ENCODE measurements at regions not wholly inside any gene's neighbourhood (a gene's known extent, or its start where the extent isn't known, plus 50 kb on each side); places are given as distances from the start of the nearest gene placed in this dataset.

GRCh38 chr7:52475001-52475582 lies 560.3 kb upstream of the POM121L12 start:
- Histone ChIP-seq H2AFZ (ENCODE audit: low read length) (peak overlapping the region; percentile 21; the same call in 1 of the 2 replicates), H3K4me2 (ENCODE audit: low read length) (no peak overlapping the region), H3K79me2 (ENCODE audit: insufficient read depth, low read length) (no peaks in the 10 kb centered on the region), H3K36me3 (ENCODE audit: insufficient read depth, low read length) (no peaks in the 10 kb centered on the region), H4K20me1 (ENCODE audit: insufficient read depth, low read length) (no peaks in the 10 kb centered on the region), H3K9ac (ENCODE audit: low read length) (no peak overlapping the region), H3K27me3 (ENCODE audit: insufficient read depth, low read length) (no peaks in the 10 kb centered on the region), H3K9me2 (ENCODE audit: low read depth, low read length) (no peaks in the 10 kb centered on the region), H3F3A (ENCODE audit: insufficient read depth, low read length) (no peaks in the 10 kb centered on the region), H3K4me3 (ENCODE audit: low read depth, low read length, poor library complexity, severe bottlenecking) (no peak overlapping the region), H3K4me1 (ENCODE audit: insufficient read depth, low read length, severe bottlenecking) (peaks cover 21% of the 10 kb centered on the region), H3K9me3 (ENCODE audit: low read length) (peaks cover 8% of the 10 kb centered on the region; the same call in 1 of the 2 replicates), H3K27ac (ENCODE audit: low read depth, low read length, poor library complexity, severe bottlenecking) (peak overlapping the region; percentile 17)
- no peak for TF ChIP-seq EZH2 (IDR thresholded peaks at IDR 0.05; ENCODE audit: borderline replicate concordance, low read length)
- no peak for TF ChIP-seq CTCF (IDR thresholded peaks at IDR 0.05; ENCODE audit: low read length)

GRCh38 chr7:52473756-52474155 lies 561.7 kb upstream of the POM121L12 start:
- Histone ChIP-seq H3K9me3 (ENCODE audit: low read length) (peaks cover 8% of the 10 kb centered on the region; the same call in 1 of the 2 replicates), H3K27me3 (ENCODE audit: insufficient read depth, low read length) (no peaks in the 10 kb centered on the region), H2AFZ (ENCODE audit: low read length) (no peak overlapping the region), H4K20me1 (ENCODE audit: insufficient read depth, low read length) (no peaks in the 10 kb centered on the region), H3K79me2 (ENCODE audit: insufficient read depth, low read length) (no peaks in the 10 kb centered on the region), H3K4me1 (ENCODE audit: insufficient read depth, low read length, severe bottlenecking) (peaks cover 19% of the 10 kb centered on the region), H3K36me3 (ENCODE audit: insufficient read depth, low read length) (no peaks in the 10 kb centered on the region), H3K9me2 (ENCODE audit: low read depth, low read length) (no peaks in the 10 kb centered on the region), H3F3A (ENCODE audit: insufficient read depth, low read length) (no peaks in the 10 kb centered on the region), H3K27ac (ENCODE audit: low read depth, low read length, poor library complexity, severe bottlenecking) (no peak overlapping the region), H3K9ac (ENCODE audit: low read length) (no peak overlapping the region), H3K4me3 (ENCODE audit: low read depth, low read length, poor library complexity, severe bottlenecking) (no peak overlapping the region), H3K4me2 (ENCODE audit: low read length) (no peak overlapping the region)
- TF ChIP-seq EZH2 (IDR thresholded peaks at IDR 0.05; ENCODE audit: borderline replicate concordance, low read length) = no peak
- no peak for TF ChIP-seq CTCF (IDR thresholded peaks at IDR 0.05; ENCODE audit: low read length)

- Histone ChIP-seq H3K9me2 (ENCODE audit: low read depth, low read length) (no peaks in the 10 kb centered on the region), H4K20me1 (ENCODE audit: insufficient read depth, low read length) (no peaks in the 10 kb centered on the region), H3K4me2 (ENCODE audit: low read length) (no peak overlapping the region), H3K4me1 (ENCODE audit: insufficient read depth, low read length, severe bottlenecking) (peaks cover 23% of the 10 kb centered on the region), H3K27ac (ENCODE audit: low read depth, low read length, poor library complexity, severe bottlenecking) (no peak overlapping the region), H3K36me3 (ENCODE audit: insufficient read depth, low read length) (no peaks in the 10 kb centered on the region), H2AFZ (ENCODE audit: low read length) (no peak overlapping the region), H3K4me3 (ENCODE audit: low read depth, low read length, poor library complexity, severe bottlenecking) (no peak overlapping the region), H3K9me3 (ENCODE audit: low read length) (peaks cover 8% of the 10 kb centered on the region; the same call in 1 of the 2 replicates), H3K27me3 (ENCODE audit: insufficient read depth, low read length) (no peaks in the 10 kb centered on the region), H3K9ac (ENCODE audit: low read length) (no peak overlapping the region), H3K79me2 (ENCODE audit: insufficient read depth, low read length) (no peaks in the 10 kb centered on the region), H3F3A (ENCODE audit: insufficient read depth, low read length) (no peaks in the 10 kb centered on the region)
- no peak for TF ChIP-seq EZH2 (IDR thresholded peaks at IDR 0.05; ENCODE audit: borderline replicate concordance, low read length)
Measured at GRCh38 chr7:52472006-52472620, 563.3 kb upstream of the POM121L12 start.

Measured in OCI-LY1 (cell line).